GM18868 (cell line): ENCODE measurements at regions not wholly inside any gene's neighbourhood (a gene's known extent, or its start where the extent isn't known, plus 50 kb on each side); places are given as distances from the start of the nearest gene placed in this dataset.

Experiments used
- ATAC-seq: cut with Tn5 transposase; IDR thresholded peaks from one replicate; pipeline ENCODE4 v1.9.1; 2021; ENCODE audit warnings: mild to moderate bottlenecking, moderate library complexity; ENCODE audit not compliant: unreplicated experiment

- ATAC-seq = no peak
These were observed 269.4 kb downstream of the TCF7L2 start for GRCh38 chr10:113219446-113219845.

- ATAC-seq = no peak
These were observed 271.7 kb downstream of the TCF7L2 start for GRCh38 chr10:113221756-113222168.

DNA sequence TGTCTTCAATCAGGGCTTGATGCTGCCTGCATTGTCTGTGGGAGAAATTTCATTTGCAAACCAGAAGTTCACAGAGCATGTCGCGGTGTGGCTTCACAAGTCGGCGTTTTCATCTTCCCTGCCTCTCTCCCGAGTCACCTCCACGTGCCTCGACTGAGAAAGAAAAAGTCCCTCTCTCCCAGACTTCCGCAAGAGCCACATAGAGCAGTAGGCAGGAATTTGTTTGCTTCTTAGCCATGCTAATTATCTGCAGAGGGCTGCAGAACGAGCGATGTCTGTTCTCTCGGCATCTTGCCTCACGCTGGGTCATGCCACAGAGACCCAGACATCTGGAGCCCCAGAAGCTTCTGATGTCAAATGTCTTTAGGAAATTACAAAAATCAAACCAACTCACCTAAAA is 272.2 kb downstream of the TCF7L2 start:
- no peak for ATAC-seq

- ATAC-seq = no peak
These were observed 275.3 kb downstream of the TCF7L2 start for GRCh38 chr10:113225364-113225763.

- ATAC-seq = no peak
These were observed 275.9 kb downstream of the TCF7L2 start for GRCh38 chr10:113225903-113226302.

- ATAC-seq = no peak
These were observed 276.4 kb downstream of the TCF7L2 start for GRCh38 chr10:113226399-113226798.

DNA sequence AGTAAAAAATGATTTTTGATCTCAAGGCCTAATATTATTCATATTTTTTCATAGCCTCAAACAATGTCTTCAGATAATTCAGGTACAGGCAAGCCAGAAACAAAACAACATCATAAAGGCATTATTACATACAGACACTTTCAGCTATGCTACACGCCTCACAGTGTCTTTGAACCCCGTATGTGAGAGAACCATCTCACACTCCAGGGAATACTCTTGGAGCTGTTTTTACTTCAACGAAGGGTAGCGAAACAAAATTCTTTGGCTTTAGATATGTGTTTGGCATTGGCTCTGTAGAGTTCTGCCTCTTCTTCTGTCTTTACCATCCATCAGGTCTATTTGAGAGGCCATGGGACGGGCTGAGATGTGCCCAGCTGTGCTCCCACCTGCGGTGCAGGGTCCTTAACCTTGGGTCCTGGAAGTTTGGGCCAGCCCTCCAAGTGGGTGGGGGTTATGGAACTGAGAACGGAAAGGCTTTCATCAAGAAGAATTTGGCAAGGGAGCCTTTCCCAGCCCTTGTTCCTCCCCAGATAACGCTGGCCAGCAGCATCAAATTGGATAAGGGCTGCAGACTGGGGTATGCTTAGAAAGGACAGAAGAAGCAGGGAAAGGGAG is 276.9 kb downstream of the TCF7L2 start:
- ATAC-seq = no peak

DNA sequence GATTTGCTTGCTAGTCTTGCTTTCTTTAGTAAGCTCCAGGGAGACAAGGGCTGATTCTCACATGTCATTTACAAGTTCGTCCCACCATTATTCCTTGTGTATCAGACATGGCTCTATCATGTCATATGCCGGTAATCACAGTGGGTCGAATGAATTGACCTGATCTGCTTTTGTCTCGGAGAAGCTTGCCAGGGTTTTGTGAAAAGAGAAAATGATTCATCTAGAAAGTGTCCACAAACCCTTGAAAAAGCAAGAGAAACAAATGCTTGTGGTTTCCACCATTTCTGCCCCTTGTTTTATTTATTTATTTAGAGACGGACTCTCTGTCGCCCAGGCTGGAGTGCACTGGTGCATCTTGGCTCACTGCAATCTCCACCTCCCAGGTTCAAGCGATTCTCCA is 278.5 kb downstream of the TCF7L2 start:
- ATAC-seq = no peak

DNA sequence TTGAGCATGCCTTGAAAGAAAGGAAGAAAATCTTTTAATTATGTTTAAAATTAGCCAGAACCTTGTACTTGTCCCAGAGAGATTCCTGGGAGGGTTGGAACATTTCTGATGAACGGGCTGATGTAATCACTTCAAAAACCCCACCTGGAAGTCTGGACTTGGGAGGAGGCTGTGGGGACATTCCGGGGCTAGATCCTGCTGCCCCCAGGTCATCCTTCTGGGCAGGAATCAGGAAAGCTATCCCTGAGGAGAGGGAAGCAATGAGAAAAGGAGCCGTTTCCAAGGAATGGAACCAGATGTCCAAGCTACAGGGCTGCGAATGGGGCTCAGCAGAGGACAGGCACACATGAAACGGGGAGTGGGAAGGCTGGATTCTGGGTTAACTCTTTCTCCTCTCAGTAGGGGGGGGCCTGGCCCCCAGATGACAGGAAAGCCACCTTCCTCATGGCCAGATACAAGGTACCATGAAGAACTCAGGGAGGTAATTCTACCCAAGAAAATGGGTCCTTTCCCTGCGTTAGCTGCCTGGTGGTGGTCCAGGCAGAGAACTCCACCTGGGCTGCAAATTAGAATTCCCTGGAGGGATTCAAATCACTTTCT is 280.1 kb downstream of the TCF7L2 start:
- no peak for ATAC-seq

- peak; percentile 85 for ATAC-seq
These were observed 283.0 kb downstream of the TCF7L2 start for GRCh38 chr10:113232928-113233511.

DNA sequence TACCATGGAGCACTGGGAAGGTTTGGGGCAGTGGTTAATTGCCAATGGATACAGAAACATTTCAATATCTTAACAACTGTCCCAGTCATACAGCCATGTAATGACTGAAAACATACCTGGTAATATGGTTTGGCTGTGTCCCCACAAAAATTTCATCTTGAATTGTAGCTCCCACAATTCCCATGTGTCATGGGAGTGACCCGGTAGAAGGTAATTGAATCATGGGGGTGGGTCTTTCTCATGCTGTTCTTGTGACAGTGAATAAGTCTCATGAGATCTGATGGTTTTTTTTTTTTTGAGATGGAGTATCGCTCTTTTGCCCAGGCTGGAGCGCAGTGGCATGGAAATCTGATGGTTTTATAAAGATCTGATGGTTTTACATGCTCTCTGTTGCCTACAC is 284.4 kb downstream of the TCF7L2 start:
- no peak for ATAC-seq

DNA sequence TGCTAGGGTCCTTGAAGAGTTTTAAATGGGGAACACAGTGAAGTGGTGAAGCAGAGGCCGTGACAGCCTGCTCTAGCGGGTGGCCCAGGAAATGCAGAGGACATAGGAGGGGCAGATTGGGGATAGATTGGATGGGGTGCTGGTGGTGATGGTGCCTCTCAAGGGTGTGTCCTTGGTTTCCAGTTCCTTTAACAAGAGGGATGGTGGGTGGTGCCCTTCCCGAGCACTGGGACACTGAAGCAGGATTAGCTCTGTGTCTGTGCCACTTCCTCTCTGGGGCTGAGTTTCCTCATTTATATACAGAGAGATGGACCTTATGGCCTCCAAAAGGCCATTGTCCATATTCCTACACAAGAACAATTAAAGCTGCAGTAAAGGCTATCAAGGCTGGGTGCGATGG is 285.5 kb downstream of the TCF7L2 start:
- ATAC-seq = no peak

DNA sequence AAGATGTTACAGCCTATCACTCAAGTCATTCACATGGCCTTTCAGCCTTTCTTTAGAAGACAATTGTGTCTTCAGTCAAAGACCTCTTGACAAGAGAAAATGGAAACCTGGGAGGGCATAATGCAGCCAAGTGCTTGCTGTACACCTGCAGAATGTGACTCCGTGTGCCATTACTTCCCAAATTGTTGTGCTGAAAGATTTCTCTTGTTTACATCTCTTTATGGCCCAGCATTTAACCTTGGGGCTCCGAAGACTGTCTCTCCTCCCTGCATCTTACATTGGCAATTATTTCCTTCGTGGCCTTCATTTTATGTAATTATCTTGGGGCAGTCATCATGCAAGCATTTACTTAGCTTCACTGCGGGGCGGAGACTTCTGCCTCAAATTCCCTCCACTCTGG is 287.0 kb downstream of the TCF7L2 start:
- no peak for ATAC-seq

DNA sequence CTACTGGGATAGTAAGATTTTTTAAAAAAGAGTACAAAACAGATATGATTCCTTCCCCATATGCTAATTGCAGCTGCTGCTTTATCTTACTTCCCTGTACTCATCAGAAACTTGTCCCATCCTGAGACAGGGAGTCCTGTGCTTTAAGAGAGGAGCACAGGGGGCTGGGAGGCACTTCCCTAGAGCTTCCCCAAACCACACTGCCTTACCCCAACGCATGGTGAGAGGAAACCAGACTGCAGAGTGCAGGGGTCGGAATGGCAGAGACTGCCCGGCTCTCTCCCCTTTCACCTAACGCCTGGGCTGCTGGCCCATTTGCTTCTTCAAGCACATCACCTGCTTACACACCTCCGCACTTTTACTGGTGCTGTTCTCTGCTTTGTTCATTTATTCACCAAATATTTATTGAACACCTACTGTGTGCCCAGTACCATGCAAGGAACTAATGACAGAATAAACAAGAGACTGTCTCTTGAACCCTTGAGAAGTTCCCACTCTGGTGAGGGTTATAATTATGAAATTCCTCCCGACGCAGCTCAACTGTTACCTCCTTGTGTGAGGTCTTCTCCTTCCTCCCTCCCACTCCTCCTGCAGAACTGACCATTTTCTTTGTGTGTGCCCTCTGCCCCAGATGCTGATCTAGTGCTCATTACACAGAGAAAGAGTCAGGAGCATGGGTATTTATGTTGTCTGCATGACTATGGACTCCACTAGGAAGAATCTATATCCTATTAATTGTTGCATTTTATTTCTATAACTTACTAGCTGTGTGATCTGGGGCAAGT is 289.7 kb downstream of the TCF7L2 start:
- ATAC-seq = no peak

DNA sequence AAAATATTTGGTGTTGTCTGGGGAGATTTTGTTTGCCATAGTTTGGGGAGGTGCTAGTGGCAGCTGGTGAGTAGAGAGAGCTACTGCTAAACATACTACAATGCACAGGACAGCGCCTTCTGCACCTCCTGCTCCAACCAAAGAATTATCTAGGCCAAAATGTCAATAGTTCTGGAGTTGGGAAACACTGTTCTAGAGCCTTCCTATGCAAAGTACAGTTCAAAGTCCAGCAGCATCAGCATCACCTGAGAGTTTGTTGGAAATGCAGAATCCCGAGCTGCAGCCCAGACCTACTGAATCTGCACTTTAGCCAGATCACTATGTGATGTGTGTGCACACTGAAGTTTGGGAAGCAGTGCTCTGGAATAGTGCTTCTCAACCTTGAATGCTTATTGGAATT is 290.7 kb downstream of the TCF7L2 start:
- ATAC-seq = no peak

- ATAC-seq = no peak
These were observed 291.7 kb downstream of the TCF7L2 start for GRCh38 chr10:113241599-113242360.

DNA sequence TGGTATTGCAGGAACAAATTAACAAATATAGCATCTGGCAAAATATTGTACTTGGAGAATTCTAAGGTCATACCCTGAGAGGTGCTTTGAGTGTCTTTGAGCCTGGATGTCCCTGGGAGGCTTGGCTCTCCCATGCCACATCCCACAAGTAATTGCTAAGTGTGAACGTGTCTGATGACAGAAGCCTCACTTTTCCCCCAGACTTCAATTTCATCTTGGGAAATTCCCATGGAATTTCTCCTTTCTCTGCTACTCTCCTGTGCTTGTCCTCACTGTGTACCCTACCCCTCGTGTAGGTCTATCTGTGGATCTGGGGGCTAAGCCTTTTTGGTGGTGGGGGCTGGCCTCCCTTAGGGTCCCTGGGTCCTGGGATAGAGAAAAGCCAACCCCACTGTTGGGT is 293.3 kb downstream of the TCF7L2 start:
- no peak for ATAC-seq

DNA sequence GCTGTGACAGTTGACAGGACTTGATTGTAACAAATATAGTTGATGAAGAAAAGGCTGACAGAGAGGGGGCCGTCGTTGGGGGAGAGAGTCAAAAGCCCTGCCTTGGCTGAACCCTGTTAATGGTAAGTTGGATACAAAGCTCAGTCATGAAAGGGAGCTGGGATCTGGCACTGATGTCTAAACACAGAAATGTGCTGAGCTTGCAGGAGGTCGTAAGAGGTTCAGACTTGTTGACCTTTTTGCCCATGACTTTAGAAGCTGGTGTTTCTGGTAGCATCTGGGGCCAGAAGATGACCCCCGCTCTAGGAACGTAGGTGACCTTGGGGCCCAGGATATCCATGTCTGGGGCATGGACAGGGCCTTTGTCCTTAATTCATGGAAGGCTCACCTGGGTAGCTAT is 294.7 kb downstream of the TCF7L2 start:
- no peak for ATAC-seq

DNA sequence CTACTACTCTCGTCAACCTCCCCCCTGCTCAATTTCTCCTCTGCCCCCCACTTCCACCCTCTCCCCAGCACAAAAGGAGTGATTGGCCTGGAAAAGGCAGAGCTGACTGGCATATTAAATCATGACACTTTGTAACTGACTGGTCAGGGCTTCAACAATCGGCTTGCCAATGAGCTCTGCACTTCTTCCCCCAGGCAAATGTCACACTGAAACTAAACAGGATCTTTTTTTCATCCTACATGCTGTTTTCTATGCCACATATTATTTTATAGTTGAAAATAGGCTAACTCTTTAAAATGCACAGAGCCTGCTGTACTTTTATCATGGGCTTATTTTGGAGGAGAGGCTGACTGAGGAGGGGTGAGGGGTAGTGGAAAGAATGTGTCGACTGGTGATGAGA is 295.2 kb downstream of the TCF7L2 start:
- no peak for ATAC-seq

GRCh38 chr10:113247050-113247449 is 297.0 kb downstream of the TCF7L2 start:
- ATAC-seq = no peak
